T-helper 17 cell (primary cell): ENCODE measurements at regions not wholly inside any gene's neighbourhood (a gene's known extent, or its start where the extent isn't known, plus 50 kb on each side); places are given as distances from the start of the nearest gene placed in this dataset.
A peak's percentile ranks its signal among the peaks of the same experiment; 100 is the strongest.

Source experiments
- ATAC-seq: fragments of 150-1000 bp; cut with Tn5 transposase; 2 replicates; pipeline ENCODE4 v1.10.0; 2021; ENCODE audit warnings: mild to moderate bottlenecking, moderate library complexity
- DNase-seq, 3 donors: peaks; one replicate each; pipeline versions ENCODE4 v3.0.0 to v3.0.0-alpha.2; 2020 to 2021
- H3K9me3 ChIP-seq: one replicate; pipeline ENCODE4 v1.7.0; 2013; ENCODE audit warnings: low read length, mild to moderate bottlenecking; ENCODE audit not compliant: control insufficient read depth, poor library complexity, severe bottlenecking
- H3K27ac Mint-ChIP-seq: one replicate; pipeline ENCODE4 v1.8.0; 2022; ENCODE audit warnings: mild to moderate bottlenecking, moderate library complexity, mixed read lengths
- H3K27me3 Mint-ChIP-seq: one replicate; pipeline ENCODE4 v1.8.0; 2022; ENCODE audit warnings: mixed read lengths
- H3K36me3 Mint-ChIP-seq: one replicate; pipeline ENCODE4 v1.8.0; 2022; ENCODE audit warnings: low read depth, mixed read lengths
- H3K4me1 Mint-ChIP-seq: one replicate; pipeline ENCODE4 v1.8.0; 2022; ENCODE audit warnings: mild to moderate bottlenecking, mixed read lengths
- H3K4me3 Mint-ChIP-seq: one replicate; pipeline ENCODE4 v1.8.0; 2022; ENCODE audit warnings: mild to moderate bottlenecking, moderate library complexity, mixed read lengths

GRCh38 chr10:124146483-124146882 lies 53.1 kb upstream of the CHST15 start:
- Mint-ChIP-seq H3K27ac (no peak overlapping the region), H3K4me1 (peaks cover 4% of the 10 kb centered on the region), H3K4me3 (no peak overlapping the region), H3K36me3 (no peaks in the 10 kb centered on the region), H3K27me3 (no peaks in the 10 kb centered on the region)
- DNase-seq (no peak), ATAC-seq (no peak)
- H3K9me3 ChIP-seq = no peaks in the 10 kb centered on the region

DNA sequence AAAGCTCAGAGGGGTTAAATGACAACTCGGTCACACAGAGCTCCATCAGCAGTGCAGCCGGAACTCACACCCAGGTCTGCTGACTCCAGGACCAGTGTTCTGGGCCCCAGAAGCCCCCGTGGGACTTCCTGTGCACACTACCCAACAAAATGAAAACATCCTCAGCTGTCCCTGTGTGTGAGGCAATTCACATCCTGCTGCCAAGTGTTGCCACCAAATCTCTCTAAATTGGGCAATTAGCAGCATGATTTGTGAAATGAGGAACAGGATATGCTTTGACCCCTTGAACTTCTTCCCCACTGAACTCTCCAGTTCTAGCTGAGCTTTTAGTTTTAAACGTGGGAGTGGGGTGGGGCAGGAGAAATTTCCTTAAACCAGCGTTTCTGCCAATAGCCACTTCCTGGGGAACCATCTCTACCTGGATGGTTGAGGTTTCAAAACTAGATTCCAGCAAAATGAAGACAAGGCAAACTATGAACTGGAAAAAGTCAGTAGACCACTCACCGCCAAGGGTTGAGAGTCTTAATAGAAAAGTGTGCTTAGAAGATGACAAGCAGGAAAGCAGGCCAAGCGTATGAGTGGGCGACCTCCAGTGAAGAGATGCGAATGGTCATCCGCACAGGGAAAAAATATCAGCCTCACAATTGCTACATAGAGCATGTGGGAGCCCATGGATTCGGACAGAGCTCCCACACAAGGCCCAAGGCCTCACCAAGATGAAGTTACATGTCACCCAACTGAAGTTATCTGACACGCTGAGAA lies 51.9 kb upstream of the CHST15 start:
- no peak overlapping the region for H3K27ac Mint-ChIP-seq
- peak; percentile 27 for ATAC-seq
- H3K4me3 Mint-ChIP-seq = no peak overlapping the region
- no peaks in the 10 kb centered on the region for H3K27me3 Mint-ChIP-seq
- no peaks in the 10 kb centered on the region for H3K36me3 Mint-ChIP-seq
- H3K9me3 ChIP-seq = no peaks in the 10 kb centered on the region
- no peak for DNase-seq
- H3K4me1 Mint-ChIP-seq = peaks cover 2% of the 10 kb centered on the region

GRCh38 chr10:124144536-124144935 lies 51.1 kb upstream of the CHST15 start:
- H3K9me3 ChIP-seq = no peaks in the 10 kb centered on the region
- H3K4me1 Mint-ChIP-seq = no peaks in the 10 kb centered on the region
- ATAC-seq = no peak
- no peaks in the 10 kb centered on the region for H3K27me3 Mint-ChIP-seq
- no peak overlapping the region for H3K27ac Mint-ChIP-seq
- no peaks in the 10 kb centered on the region for H3K36me3 Mint-ChIP-seq
- DNase-seq = no peak
- no peak overlapping the region for H3K4me3 Mint-ChIP-seq

DNA sequence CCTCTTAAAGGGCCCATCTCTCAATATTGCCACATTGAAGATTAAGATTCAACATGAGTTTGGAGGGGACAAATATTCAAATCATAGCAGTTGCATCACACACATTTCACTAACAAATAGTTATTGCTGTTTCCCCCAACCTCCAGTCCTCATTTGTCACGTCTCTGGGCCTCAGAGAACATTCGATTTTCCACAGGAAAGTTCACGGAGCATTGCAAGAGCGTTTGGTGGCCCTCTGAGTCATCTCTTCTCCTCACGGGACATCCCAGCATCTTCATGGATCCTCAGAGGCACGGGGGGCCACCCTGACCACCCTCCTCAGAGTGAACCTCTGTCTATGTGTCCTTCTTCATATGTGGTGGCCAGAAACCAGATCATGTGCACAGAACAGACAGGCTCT lies 50.3 kb upstream of the CHST15 start:
- Mint-ChIP-seq H3K4me1 (no peaks in the 10 kb centered on the region), H3K27me3 (peaks cover 4% of the 10 kb centered on the region), H3K27ac (no peak overlapping the region), H3K36me3 (no peaks in the 10 kb centered on the region), H3K4me3 (no peak overlapping the region)
- no peaks in the 10 kb centered on the region for H3K9me3 ChIP-seq
- DNase-seq (no peak), ATAC-seq (no peak)
